Thyroid gland (tissue), 4 donors: ENCODE measurements at regions not wholly inside any gene's neighbourhood (a gene's known extent, or its start where the extent isn't known, plus 50 kb on each side); places are given as distances from the start of the nearest gene placed in this dataset.

Experiments used
- DNase-seq, 2 donors: peaks; one replicate each; pipeline ENCODE4 v3.0.0-alpha.2; 2019
- H3K27ac ChIP-seq, 3 donors: fragments of 200-600 bp; sonication (generic); 1 replicate in 2 of 3; 2 replicates in 1 of 3; pipeline ENCODE4 v1.5.1; 2016 to 2019; ENCODE audit warnings: mild to moderate bottlenecking in 1 of 3, moderate library complexity in 1 of 3
- H3K27me3 ChIP-seq: fragments of 200-600 bp; sonication (generic); one replicate; pipeline ENCODE4 v1.5.1; 2019
- H3K36me3 ChIP-seq, 2 donors: fragments of 200-600 bp; sonication (generic); one replicate each; pipeline ENCODE4 v1.5.1; 2016 to 2019
- H3K4me1 ChIP-seq, 2 donors: fragments of 200-600 bp; sonication (generic); one replicate each; pipeline ENCODE4 v1.5.1; 2017 to 2019
- H3K4me3 ChIP-seq, 3 donors: fragments of 200-600 bp; sonication (generic); replicated peaks in 1 of 3; 1 replicate in 2 of 3; 2 replicates in 1 of 3; pipeline ENCODE4 v1.5.1; 2016; ENCODE audit warnings: mild to moderate bottlenecking in 1 of 3
- H3K9me3 ChIP-seq: fragments of 200-600 bp; sonication (generic); one replicate; pipeline ENCODE4 v1.5.1; 2017
- POLR2A ChIP-seq, 2 donors: fragments of 450-650 bp; IDR thresholded peaks; one replicate each; pipeline ENCODE4 v1.6.1; 2017; ENCODE audit warnings: antibody characterized with exemption in 2 of 2, mild to moderate bottlenecking in 2 of 2, moderate library complexity in 1 of 2
- WGBS, 2 donors: methylation state at CpG; one replicate each; pipeline ENCODE4 v1.1.5; 2017; 5-methylcytosine and 5-hydroxymethylcytosine counted together
- intact Hi-C: fragments of 100-400 bp; cut with DNase I; formaldehyde crosslinking; loops from one replicate; pipeline ENCODE4 v1.15.1; 2023
- TF ChIP-seq, protein P1 (sequence below), 6 experiments: fragments of 200-600 bp in 3 of 6; fragments of 450-650 bp in 3 of 6; sonication (generic) in 3 of 6; IDR thresholded peaks; one replicate each; pipeline ENCODE4 v1.5.1; 2016 to 2019; ENCODE audit warnings: antibody characterized with exemption in 6 of 6, mild to moderate bottlenecking in 2 of 6, inconsistent platforms in 1 of 6, moderate library complexity in 1 of 6

DNA sequence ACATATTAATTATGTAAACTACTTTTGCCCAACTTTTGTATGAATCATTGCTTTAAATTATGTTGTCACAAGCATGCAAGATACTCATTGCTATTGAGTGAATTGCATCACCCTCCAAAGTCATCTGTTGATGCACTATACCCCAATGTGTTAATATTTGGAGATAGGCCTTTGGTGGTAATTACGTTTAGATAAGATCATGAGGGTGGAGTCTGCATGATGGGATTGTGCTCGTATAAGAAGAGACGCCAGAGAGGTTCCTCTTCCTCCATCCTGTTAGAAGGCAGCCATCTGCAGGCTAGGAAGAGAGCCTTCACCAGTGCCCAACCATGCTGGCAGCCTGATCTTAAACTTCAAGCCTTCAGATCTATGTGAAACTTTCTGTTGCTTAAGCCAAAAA lies 95.3 kb upstream of the MAGI2 start:
- no peaks in the 10 kb centered on the region for H3K27me3 ChIP-seq
- TF ChIP-seq POLR2A (IDR thresholded peaks at IDR 0.05), result no peak
- TF ChIP-seq, protein P1, sequence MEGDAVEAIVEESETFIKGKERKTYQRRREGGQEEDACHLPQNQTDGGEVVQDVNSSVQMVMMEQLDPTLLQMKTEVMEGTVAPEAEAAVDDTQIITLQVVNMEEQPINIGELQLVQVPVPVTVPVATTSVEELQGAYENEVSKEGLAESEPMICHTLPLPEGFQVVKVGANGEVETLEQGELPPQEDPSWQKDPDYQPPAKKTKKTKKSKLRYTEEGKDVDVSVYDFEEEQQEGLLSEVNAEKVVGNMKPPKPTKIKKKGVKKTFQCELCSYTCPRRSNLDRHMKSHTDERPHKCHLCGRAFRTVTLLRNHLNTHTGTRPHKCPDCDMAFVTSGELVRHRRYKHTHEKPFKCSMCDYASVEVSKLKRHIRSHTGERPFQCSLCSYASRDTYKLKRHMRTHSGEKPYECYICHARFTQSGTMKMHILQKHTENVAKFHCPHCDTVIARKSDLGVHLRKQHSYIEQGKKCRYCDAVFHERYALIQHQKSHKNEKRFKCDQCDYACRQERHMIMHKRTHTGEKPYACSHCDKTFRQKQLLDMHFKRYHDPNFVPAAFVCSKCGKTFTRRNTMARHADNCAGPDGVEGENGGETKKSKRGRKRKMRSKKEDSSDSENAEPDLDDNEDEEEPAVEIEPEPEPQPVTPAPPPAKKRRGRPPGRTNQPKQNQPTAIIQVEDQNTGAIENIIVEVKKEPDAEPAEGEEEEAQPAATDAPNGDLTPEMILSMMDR (IDR thresholded peaks at IDR 0.05), result no peak
- H3K4me1 ChIP-seq, result no peaks in the 10 kb centered on the region
- no peaks in the 10 kb centered on the region for H3K36me3 ChIP-seq
- H3K9me3 ChIP-seq, result no peaks in the 10 kb centered on the region
- WGBS, 2 donors, result 58 to 70% methylated on average over 3 of the region's 3 CpGs
- no peak overlapping the region for H3K27ac ChIP-seq
- intact Hi-C loops, result no loop called here
- no peak overlapping the region for H3K4me3 ChIP-seq
- DNase-seq, result no peak

- DNase-seq, result no peak
- H3K4me1 ChIP-seq, result no peaks in the 10 kb centered on the region
- no peaks in the 10 kb centered on the region for H3K36me3 ChIP-seq
- H3K27me3 ChIP-seq, result no peaks in the 10 kb centered on the region
- intact Hi-C loops, result no loop called here
- no peak for TF ChIP-seq POLR2A (IDR thresholded peaks at IDR 0.05)
- TF ChIP-seq, protein P1 (IDR thresholded peaks at IDR 0.05), result no peak
- H3K4me3 ChIP-seq, result no peak overlapping the region
- H3K9me3 ChIP-seq, result no peaks in the 10 kb centered on the region
- WGBS, 2 donors, result 91 to 92% methylated on average over 2 of the region's 2 CpGs
- no peak overlapping the region for H3K27ac ChIP-seq
Measured at GRCh38 chr7:79547132-79547531, 93.7 kb upstream of the MAGI2 start.

GRCh38 chr7:79540592-79540991 lies 87.1 kb upstream of the MAGI2 start:
- Histone ChIP-seq H3K27me3 (no peaks in the 10 kb centered on the region), H3K4me3 (no peak overlapping the region), H3K9me3 (no peaks in the 10 kb centered on the region), H3K4me1 (no peaks in the 10 kb centered on the region), H3K27ac (no peak overlapping the region), H3K36me3 (no peaks in the 10 kb centered on the region)
- no peak for TF ChIP-seq POLR2A (IDR thresholded peaks at IDR 0.05)
- TF ChIP-seq, protein P1 (IDR thresholded peaks at IDR 0.05), result no peak
- DNase-seq, result no peak
- 89 to 100% methylated on average over 1 of the region's 1 CpG for WGBS, 2 donors
- intact Hi-C loops, result no loop called here

DNA sequence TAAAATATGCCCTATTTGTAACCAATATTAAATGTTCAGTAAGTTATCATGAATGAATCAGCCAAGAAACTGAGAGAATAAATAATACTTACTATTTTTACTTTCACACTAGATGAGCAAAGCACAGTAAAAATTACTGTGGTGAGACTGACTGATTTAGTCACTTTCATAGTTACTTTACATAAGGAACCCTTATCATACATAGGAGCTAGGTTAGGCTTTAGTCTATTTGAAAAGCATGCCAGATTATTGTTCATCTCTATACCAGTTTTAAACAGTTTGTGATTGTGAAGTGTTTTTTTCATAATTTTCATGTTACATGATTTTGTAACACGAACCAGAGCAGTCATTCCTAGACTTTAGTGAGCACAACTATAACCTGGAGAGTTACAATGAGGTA lies 80.7 kb upstream of the MAGI2 start:
- TF ChIP-seq, protein P1 (IDR thresholded peaks at IDR 0.05), result no peak
- no peak for TF ChIP-seq POLR2A (IDR thresholded peaks at IDR 0.05)
- no peaks in the 10 kb centered on the region for H3K9me3 ChIP-seq
- intact Hi-C loops, result no loop called here
- DNase-seq, result no peak
- no peaks in the 10 kb centered on the region for H3K4me1 ChIP-seq
- WGBS, 2 donors, result 67 to 70% methylated on average over 1 of the region's 1 CpG
- no peak overlapping the region for H3K27ac ChIP-seq
- H3K27me3 ChIP-seq, result no peaks in the 10 kb centered on the region
- H3K4me3 ChIP-seq, result no peak overlapping the region
- H3K36me3 ChIP-seq, result no peaks in the 10 kb centered on the region

DNA sequence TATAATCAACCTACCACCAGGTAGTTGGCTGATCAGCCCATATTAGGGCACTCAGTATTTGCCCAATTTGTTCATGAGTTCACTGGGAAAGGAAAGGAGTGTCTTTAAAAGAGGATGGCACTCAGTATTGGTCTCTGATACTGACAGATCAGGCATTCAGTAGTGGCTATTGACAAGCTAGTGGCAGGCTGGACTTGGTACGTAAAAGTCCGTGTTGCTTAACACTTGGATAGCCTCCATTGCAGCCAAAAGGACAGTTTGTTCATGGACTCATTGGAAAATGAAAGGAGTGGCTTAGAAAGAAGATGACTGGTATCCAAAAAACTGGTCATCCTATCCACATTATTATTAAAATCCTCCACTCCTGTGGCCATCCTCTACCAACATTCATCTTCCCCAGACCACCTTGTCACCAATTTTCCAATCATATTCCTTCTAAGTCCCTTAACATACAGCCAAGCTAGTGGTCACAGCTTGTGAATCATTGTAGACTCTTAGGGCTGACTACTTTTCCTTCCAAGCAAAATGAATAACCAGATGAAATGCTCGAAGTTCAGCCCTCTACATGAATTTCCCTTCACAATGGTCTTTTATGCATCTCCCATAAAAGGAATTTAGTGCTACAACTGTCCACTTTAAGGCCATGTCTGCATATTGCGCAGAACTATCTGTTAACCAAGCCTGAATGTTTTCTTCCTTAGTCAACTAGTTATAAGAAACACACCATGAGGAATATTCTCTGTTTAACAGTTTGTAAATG lies 78.6 kb upstream of the MAGI2 start:
- Histone ChIP-seq H3K27ac (no peak overlapping the region), H3K27me3 (no peaks in the 10 kb centered on the region), H3K36me3 (no peaks in the 10 kb centered on the region), H3K9me3 (no peaks in the 10 kb centered on the region), H3K4me1 (no peaks in the 10 kb centered on the region), H3K4me3 (no peak overlapping the region)
- DNase-seq, result no peak
- WGBS, 2 donors, result 82 to 85% methylated on average over 4 of the region's 4 CpGs
- TF ChIP-seq POLR2A (IDR thresholded peaks at IDR 0.05), result no peak
- TF ChIP-seq, protein P1 (IDR thresholded peaks at IDR 0.05), result no peak
- intact Hi-C loops, result no loop called here
